Naive thymus-derived CD4-positive, alpha-beta T cell (primary cell): ENCODE measurements at regions not wholly inside any gene's neighbourhood (a gene's known extent, or its start where the extent isn't known, plus 50 kb on each side); places are given as distances from the start of the nearest gene placed in this dataset.

Experiments
- ATAC-seq: fragments of 150-1000 bp; cut with Tn5 transposase; 2 replicates; pipeline ENCODE4 v1.10.0; 2021; ENCODE audit warnings: mild to moderate bottlenecking, moderate library complexity
- CTCF ChIA-PET: fragments of 350-600 bp; sonication (Branson Sonifier 250); formaldehyde crosslinking; loops from one replicate; lab custom pipeline; 2021; ENCODE audit warnings: antibody characterized with exemption; lab: Charles Lee
- POLR2A ChIA-PET: fragments of 350-600 bp; sonication (Branson Sonifier 250); formaldehyde crosslinking; loops from one replicate; lab custom pipeline; 2021; ENCODE audit warnings: antibody characterized with exemption, inconsistent platforms; lab: Charles Lee
- DNase-seq, 9 donors: peaks; one replicate each; pipeline versions ENCODE4 v3.0.0 to v3.0.0-alpha.2; 2020 to 2022; ENCODE audit warnings: mixed read lengths in 1 of 9
- H3K27ac ChIP-seq: one replicate; pipeline ENCODE4 v1.7.0; 2013; ENCODE audit warnings: mild to moderate bottlenecking, low read depth, low read length, moderate library complexity
- H3K27me3 ChIP-seq, 2 donors: one replicate each; pipeline ENCODE4 v1.7.0; 2013; ENCODE audit warnings: low read length in 2 of 2, mild to moderate bottlenecking in 2 of 2, moderate library complexity in 2 of 2; ENCODE audit not compliant: control insufficient read depth in 2 of 2, insufficient read depth in 2 of 2
- H3K36me3 ChIP-seq, 3 experiments: 1 replicate in 2 of 3; 2 replicates in 1 of 3; pipeline ENCODE4 v1.7.0; 2013; ENCODE audit warnings: low read length in 3 of 3, mild to moderate bottlenecking in 3 of 3, moderate library complexity in 1 of 3; ENCODE audit not compliant: insufficient read depth in 3 of 3, control insufficient read depth in 2 of 3
- H3K4me1 ChIP-seq, 2 donors: one replicate each; pipeline ENCODE4 v1.7.0; 2013; ENCODE audit warnings: low read length in 2 of 2, mild to moderate bottlenecking in 2 of 2, moderate library complexity in 1 of 2; ENCODE audit not compliant: control insufficient read depth in 2 of 2, insufficient read depth in 2 of 2
- H3K4me3 ChIP-seq: 2 replicates; pipeline ENCODE4 v1.7.0; 2013; ENCODE audit warnings: mild to moderate bottlenecking, low read length
- H3K9me3 ChIP-seq, 3 experiments: 1 replicate in 2 of 3; 2 replicates in 1 of 3; pipeline ENCODE4 v1.7.0; 2013; ENCODE audit warnings: low read length in 3 of 3; ENCODE audit not compliant: control insufficient read depth in 2 of 3
- H3K27ac Mint-ChIP-seq, 9 donors: one replicate each; pipeline ENCODE4 v1.8.0; 2020 to 2022; ENCODE audit warnings: mixed read lengths in 9 of 9, mild to moderate bottlenecking in 8 of 9, moderate library complexity in 5 of 9, inconsistent platforms in 2 of 9
- H3K27me3 Mint-ChIP-seq, 5 donors: one replicate each; pipeline ENCODE4 v1.8.0; 2021 to 2022; ENCODE audit warnings: mixed read lengths in 5 of 5, mild to moderate bottlenecking in 1 of 5
- H3K36me3 Mint-ChIP-seq, 5 donors: one replicate each; pipeline ENCODE4 v1.8.0; 2020 to 2022; ENCODE audit warnings: mixed read lengths in 5 of 5, mild to moderate bottlenecking in 3 of 5, inconsistent platforms in 1 of 5
- H3K4me1 Mint-ChIP-seq, 7 donors: one replicate each; pipeline ENCODE4 v1.8.0; 2020 to 2022; ENCODE audit warnings: mixed read lengths in 7 of 7, mild to moderate bottlenecking in 3 of 7, inconsistent platforms in 1 of 7
- H3K4me3 Mint-ChIP-seq, 10 donors: one replicate each; pipeline ENCODE4 v1.8.0; 2020 to 2022; ENCODE audit warnings: mild to moderate bottlenecking in 10 of 10, mixed read lengths in 10 of 10, moderate library complexity in 6 of 10, inconsistent platforms in 2 of 10
- H3K9me3 Mint-ChIP-seq, 11 donors: one replicate each; pipeline ENCODE4 v1.8.0; 2020 to 2022; ENCODE audit warnings: mixed read lengths in 11 of 11, mild to moderate bottlenecking in 4 of 11, inconsistent platforms in 1 of 11, moderate library complexity in 1 of 11
- intact Hi-C, 2 donors: fragments of 100-400 bp; cut with micrococcal nuclease; formaldehyde crosslinking; loops; one replicate each; pipeline ENCODE4 v1.15.1; 2023

GRCh38 chrX:39854772-39855747 lies 242.7 kb downstream of the BCOR start:
- Histone ChIP-seq H3K4me1 (peaks cover 31 to 34% of the 10 kb centered on the region in 2 donors), H3K27me3 (no peaks in the 10 kb centered on the region), H3K36me3 (no peaks in the 10 kb centered on the region), H3K27ac (peak overlapping the region; percentile 80), H3K4me3 (peak overlapping the region; percentile 62), H3K9me3 (no peaks in the 10 kb centered on the region)
- Mint-ChIP-seq H3K27ac (peak overlapping the region; percentile 91 to 99 (median 97)), H3K27me3 (no peaks in the 10 kb centered on the region), H3K4me3 (peak overlapping the region; percentile 58 to 91 (median 80)), H3K36me3 (peaks cover 0 to 18% (median 0%) of the 10 kb centered on the region in 5 donors), H3K4me1 (peaks cover 21 to 80% (median 51%) of the 10 kb centered on the region in 7 donors), H3K9me3 (no peaks in the 10 kb centered on the region)
- peak; percentile 32 to 84 (median 71) for DNase-seq
- ATAC-seq, result peak; percentile 96
- CTCF ChIA-PET, result interaction anchor here (1.0 to 1.1 kb wide), 3 partner anchors 15 to 42 kb away, joined by 3 to 4 read pairs (median 3); no protein-coding TSS in a partner anchor
- POLR2A ChIA-PET, result interaction anchor here (0.6 to 1.9 kb wide), 13 partner anchors 8 to 692 kb away, joined by 3 to 6 read pairs (median 3); no protein-coding TSS in a partner anchor
- intact Hi-C loops, result loop anchor here (1.0 to 10.0 kb wide), 17 partner anchors 15 to 1053 kb away; partner anchors contain the start of genes BCOR (in 1 of the 2) and MID1IP1 (in 1 of the 2)

- Mint-ChIP-seq H3K4me1 (peaks cover 22 to 80% (median 53%) of the 10 kb centered on the region in 7 donors), H3K27ac (peak overlapping the region; percentile 91 to 99 (median 97)), H3K27me3 (no peaks in the 10 kb centered on the region), H3K36me3 (peaks cover 0 to 14% (median 0%) of the 10 kb centered on the region in 5 donors), H3K4me3 (peak overlapping the region; percentile 58 to 91 (median 80)), H3K9me3 (no peaks in the 10 kb centered on the region)
- intact Hi-C loops, result loop anchor here (1.0 to 10.0 kb wide), 17 partner anchors 15 to 1053 kb away; partner anchors contain the start of genes BCOR (in 1 of the 2) and MID1IP1 (in 1 of the 2)
- peak; percentile 72 for ATAC-seq
- H3K27me3 ChIP-seq, result no peaks in the 10 kb centered on the region
- peak overlapping the region; percentile 62 for H3K4me3 ChIP-seq
- ChIA-PET POLR2A (interaction anchor here (0.6 to 1.9 kb wide), 9 partner anchors 9 to 582 kb away, joined by 3 to 6 read pairs (median 3); no protein-coding TSS in a partner anchor), CTCF (interaction anchor here (1.1 kb wide), 1 partner anchor 42 kb away, joined by 4 read pairs; no protein-coding TSS in a partner anchor)
- H3K9me3 ChIP-seq, result no peaks in the 10 kb centered on the region
- DNase-seq, result peak in 8 of 9 donors; percentile 11 to 82 (median 31)
- H3K4me1 ChIP-seq, result peaks cover 34 to 38% of the 10 kb centered on the region in 2 donors
- peak overlapping the region; percentile 80 for H3K27ac ChIP-seq
- no peaks in the 10 kb centered on the region for H3K36me3 ChIP-seq
These were observed 242.0 kb downstream of the BCOR start for GRCh38 chrX:39855748-39856129.

DNA sequence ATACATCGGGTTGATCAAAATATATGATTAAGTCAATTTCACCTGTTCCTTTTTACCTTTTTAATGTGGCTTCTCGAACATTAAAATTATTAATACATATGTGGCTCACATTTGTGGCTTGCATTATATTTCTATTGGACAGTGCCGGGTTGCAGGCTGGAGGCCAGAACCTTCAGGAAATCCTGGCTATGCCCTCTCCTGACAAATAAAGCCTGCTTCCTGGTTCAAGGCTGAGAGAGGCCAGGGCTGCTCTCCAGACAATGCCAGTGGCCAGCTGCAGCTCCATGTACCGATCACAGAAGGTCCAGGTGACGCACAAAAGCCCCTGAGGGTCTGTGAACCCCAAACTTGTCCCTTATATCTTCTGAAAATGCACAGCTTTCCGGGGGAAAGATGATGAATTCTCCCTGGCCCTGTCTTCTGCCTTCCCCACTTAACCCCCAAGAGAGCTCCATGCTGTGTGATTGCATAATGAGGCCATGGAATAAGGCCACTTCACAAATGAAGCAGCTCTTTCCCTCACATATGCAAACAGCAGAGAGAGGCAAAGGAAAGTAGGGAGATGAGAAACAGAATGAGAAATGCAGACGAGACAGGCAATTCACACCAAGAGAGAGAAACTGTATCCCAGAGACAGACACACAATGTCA lies 241.2 kb downstream of the BCOR start:
- intact Hi-C loops, result loop anchor here (5.0 to 10.0 kb wide), 6 partner anchors 34 to 1054 kb away; partner anchors contain the start of gene MID1IP1 (in 1 of the 2)
- H3K27me3 ChIP-seq, result no peaks in the 10 kb centered on the region
- no peaks in the 10 kb centered on the region for H3K9me3 ChIP-seq
- no peaks in the 10 kb centered on the region for H3K36me3 ChIP-seq
- no peak for DNase-seq
- Mint-ChIP-seq H3K27me3 (no peaks in the 10 kb centered on the region), H3K36me3 (peaks cover 0 to 8% (median 0%) of the 10 kb centered on the region in 5 donors), H3K4me1 (peaks cover 21 to 77% (median 49%) of the 10 kb centered on the region in 7 donors), H3K4me3 (peak overlapping the region in 2 of 10 donors; percentile 11 to 67), H3K9me3 (no peaks in the 10 kb centered on the region), H3K27ac (peak overlapping the region; percentile 11 to 99 (median 66))
- H3K4me1 ChIP-seq, result peaks cover 34 to 38% of the 10 kb centered on the region in 2 donors
- H3K4me3 ChIP-seq, result no peak overlapping the region
- H3K27ac ChIP-seq, result no peak overlapping the region
- ATAC-seq, result no peak
- POLR2A ChIA-PET, result interaction anchor here (0.6 to 1.6 kb wide), 2 partner anchors 109 to 316 kb away, joined by 3 to 4 read pairs; no protein-coding TSS in a partner anchor
- CTCF ChIA-PET, result no interaction called here

GRCh38 chrX:39857780-39858179 lies 240.0 kb downstream of the BCOR start:
- no peak overlapping the region for H3K4me3 Mint-ChIP-seq
- H3K4me1 ChIP-seq, result peaks cover 34 to 38% of the 10 kb centered on the region in 2 donors
- peaks cover 0 to 3% (median 0%) of the 10 kb centered on the region in 5 donors for H3K36me3 Mint-ChIP-seq
- no peaks in the 10 kb centered on the region for H3K9me3 Mint-ChIP-seq
- H3K27me3 ChIP-seq, result no peaks in the 10 kb centered on the region
- peak overlapping the region in 2 of 9 donors; percentile 50 to 76 for H3K27ac Mint-ChIP-seq
- intact Hi-C loops, result loop anchor here (5.0 to 10.0 kb wide), 6 partner anchors 35 to 1055 kb away; partner anchors contain the start of gene MID1IP1 (in 1 of the 2)
- H3K27me3 Mint-ChIP-seq, result no peaks in the 10 kb centered on the region
- DNase-seq (peak in 1 of 9 donors; percentile 53), ATAC-seq (no peak)
- H3K4me3 ChIP-seq, result no peak overlapping the region
- no peaks in the 10 kb centered on the region for H3K9me3 ChIP-seq
- ChIA-PET POLR2A (interaction anchor here (0.9 kb wide), 1 partner anchor 83 kb away, joined by 3 read pairs; no protein-coding TSS in a partner anchor), CTCF (no interaction called here)
- no peak overlapping the region for H3K27ac ChIP-seq
- peaks cover 16 to 71% (median 46%) of the 10 kb centered on the region in 7 donors for H3K4me1 Mint-ChIP-seq
- H3K36me3 ChIP-seq, result no peaks in the 10 kb centered on the region

GRCh38 chrX:39859991-39860861 lies 237.5 kb downstream of the BCOR start:
- Histone ChIP-seq H3K4me1 (peaks cover 17 to 19% of the 10 kb centered on the region in 2 donors), H3K27me3 (no peaks in the 10 kb centered on the region), H3K9me3 (no peaks in the 10 kb centered on the region), H3K36me3 (no peaks in the 10 kb centered on the region), H3K4me3 (no peak overlapping the region), H3K27ac (no peak overlapping the region)
- ATAC-seq (peak; percentile 40), DNase-seq (peak in 5 of 9 donors; percentile 16 to 74 (median 19))
- H3K4me3 Mint-ChIP-seq, result peak overlapping the region in 6 of 10 donors; percentile 12 to 60 (median 48)
- ChIA-PET CTCF (interaction anchor here (0.7 kb wide), 1 partner anchor 298 kb away, joined by 3 read pairs; no protein-coding TSS in a partner anchor), POLR2A (no interaction called here)
- no peaks in the 10 kb centered on the region for H3K9me3 Mint-ChIP-seq
- no peaks in the 10 kb centered on the region for H3K27me3 Mint-ChIP-seq
- intact Hi-C loops, result loop anchor here (1.0 to 10.0 kb wide), 9 partner anchors 10 to 1058 kb away; partner anchors contain the start of genes BCOR (in 1 of the 2) and MID1IP1 (in 1 of the 2)
- peaks cover 10 to 50% (median 26%) of the 10 kb centered on the region in 7 donors for H3K4me1 Mint-ChIP-seq
- H3K27ac Mint-ChIP-seq, result peak overlapping the region in 8 of 9 donors; percentile 37 to 89 (median 56)
- H3K36me3 Mint-ChIP-seq, result no peaks in the 10 kb centered on the region
